Panc1 (cell line): ENCODE measurements at regions not wholly inside any gene's neighbourhood (a gene's known extent, or its start where the extent isn't known, plus 50 kb on each side); places are given as distances from the start of the nearest gene placed in this dataset.

Experiments used
- ATAC-seq: fragments of 200-7000 bp; cut with Tn5 transposase; 2 replicates; pipeline ENCODE4 v1.9.1; 2020; ENCODE audit warnings: mild to moderate bottlenecking, moderate library complexity
- BruUV-seq: library from RNA; stranded (reverse); fragments of 400-500 nt; replicated peaks from 2 replicates; lab custom pipeline; 2021; lab: Mats Ljungman, UMichigan
- CTCF ChIA-PET: fragments of 300-600 bp; sonication (Branson Sonifier 250); formaldehyde crosslinking; loops from one replicate; lab custom pipeline; 2022; ENCODE audit warnings: antibody characterized with exemption; lab: Charles Lee
- POLR2A ChIA-PET: fragments of 300-600 bp; sonication (Branson Sonifier 250); formaldehyde crosslinking; loops from one replicate; lab custom pipeline; 2022; ENCODE audit warnings: antibody characterized with exemption; lab: Charles Lee
- DNase-seq: peaks from one replicate; pipeline ENCODE4 v3.0.0-alpha.2; 2010; ENCODE audit warnings: low read depth, low spot score
- H3K27ac ChIP-seq: 2 replicates; pipeline ENCODE4 v1.5.1; 2011; ENCODE audit warnings: mild to moderate bottlenecking, low read length, inconsistent platforms
- H3K27me3 ChIP-seq: fragments of 200-500 bp; sonication (Bioruptor generic); 2 replicates; pipeline ENCODE4 v1.6.0; 2014; ENCODE audit warnings: low read length, inconsistent platforms; ENCODE audit not compliant: control insufficient read depth, insufficient read depth
- H3K36me3 ChIP-seq: fragments of 200-500 bp; sonication (Bioruptor generic); 2 replicates; pipeline ENCODE4 v1.5.1; 2014; ENCODE audit warnings: inconsistent platforms, mild to moderate bottlenecking, low read length, moderate library complexity; ENCODE audit not compliant: control insufficient read depth, insufficient read depth
- H3K4me1 ChIP-seq: 2 replicates; pipeline ENCODE4 v1.5.1; 2011; ENCODE audit warnings: inconsistent platforms, mild to moderate bottlenecking, low read length, moderate library complexity; ENCODE audit not compliant: control insufficient read depth, insufficient read depth
- H3K4me3 ChIP-seq, 2 experiments: 2 replicates each; pipeline ENCODE4 v1.5.1; 2011 to 2012; ENCODE audit warnings: low read depth in 2 of 2, low read length in 2 of 2, mild to moderate bottlenecking in 2 of 2, inconsistent platforms in 1 of 2, moderate library complexity in 1 of 2
- H3K9me3 ChIP-seq: fragments of 200-500 bp; sonication (Bioruptor generic); 2 replicates; pipeline ENCODE4 v1.5.1; 2014; ENCODE audit warnings: low read depth, mild to moderate bottlenecking, inconsistent platforms, low read length, moderate library complexity; ENCODE audit not compliant: control insufficient read depth, insufficient read depth
- CTCF ChIP-seq: fragments of 450-650 bp; IDR thresholded peaks from 2 replicates; pipeline ENCODE4 v1.5.1; 2017; ENCODE audit warnings: mild to moderate bottlenecking
- POLR2AphosphoS5 ChIP-seq: IDR thresholded peaks from 2 replicates; pipeline ENCODE4 v1.6.1; 2012; ENCODE audit warnings: mild to moderate bottlenecking, low read depth, low read length, moderate library complexity
- SIN3A ChIP-seq: IDR thresholded peaks from 2 replicates; pipeline ENCODE4 v1.6.1; 2012; ENCODE audit warnings: low read depth, mild to moderate bottlenecking, low read length, moderate library complexity, borderline replicate concordance; ENCODE audit not compliant: insufficient read depth
- TCF7L2 ChIP-seq: IDR thresholded peaks from 2 replicates; pipeline ENCODE4 v1.6.1; 2011; ENCODE audit warnings: mild to moderate bottlenecking, low read depth, low read length, inconsistent platforms
- in situ Hi-C: cut with HindIII; loops from 2 replicates; pipeline ENCODE4 v1.10.0; 2016; ENCODE audit warnings: low sequenced_read_pairs, low pct_unique_long_range_greater_than_20kb
- intact Hi-C: fragments of 100-400 bp; cut with micrococcal nuclease; formaldehyde crosslinking; loops from one replicate; pipeline ENCODE4 v1.10.0; 2022; ENCODE audit not compliant: unreplicated experiment
- TF ChIP-seq, protein P1 (sequence below), 2 experiments: IDR thresholded peaks; 2 replicates each; pipeline ENCODE4 v1.6.1; 2011 to 2012; ENCODE audit warnings: low read depth in 2 of 2, control low read depth in 1 of 2, low read length in 1 of 2, mild to moderate bottlenecking in 1 of 2, moderate library complexity in 1 of 2; ENCODE audit not compliant: insufficient read depth in 1 of 2

DNA sequence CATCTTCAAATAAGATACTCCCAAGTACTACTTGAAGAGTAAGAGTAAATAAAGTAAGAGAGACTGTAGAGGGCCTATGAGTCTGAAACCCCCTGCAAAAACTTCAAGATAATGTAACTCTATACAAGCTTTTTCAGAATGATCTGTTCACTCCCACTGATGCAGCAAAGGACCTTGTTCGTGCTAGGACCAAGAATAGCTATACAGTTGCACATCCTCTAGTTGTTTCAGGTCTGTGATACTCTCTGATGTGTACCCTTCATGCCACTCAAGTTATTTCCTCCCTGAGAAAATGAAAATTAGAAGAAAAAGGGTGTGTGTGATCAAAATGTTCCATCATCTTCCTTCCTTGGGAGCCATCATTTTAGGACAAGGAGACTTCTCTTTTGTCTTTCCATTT, 204.4 kb downstream of the ALX1 start:
- POLR2A ChIA-PET, result no interaction called here
- DNase-seq (no peak), ATAC-seq (no peak)
- Histone ChIP-seq H3K27me3 (no peaks in the 10 kb centered on the region), H3K27ac (no peak overlapping the region), H3K9me3 (no peaks in the 10 kb centered on the region), H3K4me3 (no peak overlapping the region), H3K36me3 (no peaks in the 10 kb centered on the region), H3K4me1 (no peaks in the 10 kb centered on the region)
- in situ Hi-C loops (no loop called here), intact Hi-C loops (no loop called here)
- BruUV-seq, result no TSS peak
- CTCF ChIA-PET, result no interaction called here
- no peak for TF ChIP-seq CTCF
- no peak for TF ChIP-seq TCF7L2
- TF ChIP-seq, protein P1, sequence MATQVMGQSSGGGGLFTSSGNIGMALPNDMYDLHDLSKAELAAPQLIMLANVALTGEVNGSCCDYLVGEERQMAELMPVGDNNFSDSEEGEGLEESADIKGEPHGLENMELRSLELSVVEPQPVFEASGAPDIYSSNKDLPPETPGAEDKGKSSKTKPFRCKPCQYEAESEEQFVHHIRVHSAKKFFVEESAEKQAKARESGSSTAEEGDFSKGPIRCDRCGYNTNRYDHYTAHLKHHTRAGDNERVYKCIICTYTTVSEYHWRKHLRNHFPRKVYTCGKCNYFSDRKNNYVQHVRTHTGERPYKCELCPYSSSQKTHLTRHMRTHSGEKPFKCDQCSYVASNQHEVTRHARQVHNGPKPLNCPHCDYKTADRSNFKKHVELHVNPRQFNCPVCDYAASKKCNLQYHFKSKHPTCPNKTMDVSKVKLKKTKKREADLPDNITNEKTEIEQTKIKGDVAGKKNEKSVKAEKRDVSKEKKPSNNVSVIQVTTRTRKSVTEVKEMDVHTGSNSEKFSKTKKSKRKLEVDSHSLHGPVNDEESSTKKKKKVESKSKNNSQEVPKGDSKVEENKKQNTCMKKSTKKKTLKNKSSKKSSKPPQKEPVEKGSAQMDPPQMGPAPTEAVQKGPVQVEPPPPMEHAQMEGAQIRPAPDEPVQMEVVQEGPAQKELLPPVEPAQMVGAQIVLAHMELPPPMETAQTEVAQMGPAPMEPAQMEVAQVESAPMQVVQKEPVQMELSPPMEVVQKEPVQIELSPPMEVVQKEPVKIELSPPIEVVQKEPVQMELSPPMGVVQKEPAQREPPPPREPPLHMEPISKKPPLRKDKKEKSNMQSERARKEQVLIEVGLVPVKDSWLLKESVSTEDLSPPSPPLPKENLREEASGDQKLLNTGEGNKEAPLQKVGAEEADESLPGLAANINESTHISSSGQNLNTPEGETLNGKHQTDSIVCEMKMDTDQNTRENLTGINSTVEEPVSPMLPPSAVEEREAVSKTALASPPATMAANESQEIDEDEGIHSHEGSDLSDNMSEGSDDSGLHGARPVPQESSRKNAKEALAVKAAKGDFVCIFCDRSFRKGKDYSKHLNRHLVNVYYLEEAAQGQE (IDR thresholded peaks at IDR 0.05; ENCODE audit: insufficient read depth in 1 of 2, low read depth in 2 of 2, low read length in 1 of 2), result no peak
- no peak for TF ChIP-seq POLR2AphosphoS5
- no peak for TF ChIP-seq SIN3A

- intact Hi-C loops (no loop called here), in situ Hi-C loops (no loop called here)
- DNase-seq, result no peak
- no peaks in the 10 kb centered on the region for H3K36me3 ChIP-seq
- no peak for ATAC-seq
- H3K4me3 ChIP-seq, result no peak overlapping the region
- ChIA-PET POLR2A (no interaction called here), CTCF (no interaction called here)
- TF ChIP-seq CTCF, result no peak
- TF ChIP-seq TCF7L2, result no peak
- TF ChIP-seq, protein P1 (IDR thresholded peaks at IDR 0.05; ENCODE audit: insufficient read depth in 1 of 2, low read depth in 2 of 2, low read length in 1 of 2), result no peak
- TF ChIP-seq SIN3A, result no peak
- TF ChIP-seq POLR2AphosphoS5, result no peak
- H3K4me1 ChIP-seq, result no peaks in the 10 kb centered on the region
- H3K9me3 ChIP-seq, result no peaks in the 10 kb centered on the region
- H3K27me3 ChIP-seq, result no peaks in the 10 kb centered on the region
- BruUV-seq, result no TSS peak
- no peak overlapping the region for H3K27ac ChIP-seq
These were observed 209.2 kb downstream of the ALX1 start for GRCh38 chr12:85489194-85489593.
